Iris pigment epithelial cell (primary cell): ENCODE measurements at regions not wholly inside any gene's neighbourhood (a gene's known extent, or its start where the extent isn't known, plus 50 kb on each side); places are given as distances from the start of the nearest gene placed in this dataset.
"Not testable (repeated sequence)": the region's sequence is repeated elsewhere in the genome, so short reads cannot be mapped to it uniquely, and the experiment has no call there.

Experiments used
- DNase-seq: peaks from one replicate; pipeline ENCODE4 v3.0.0-alpha.2; 2011; ENCODE audit warnings: low read depth

GRCh38 chr3:106398891-106399600, 530.2 kb upstream of the CBLB start:
- DNase-seq: peak; percentile 42

GRCh38 chr3:106399761-106400160, 530.9 kb upstream of the CBLB start:
- no peak for DNase-seq

- DNase-seq: peak; percentile 76
Measured at GRCh38 chr3:106401666-106402490, 533.1 kb upstream of the CBLB start.

- DNase-seq: no peak
Measured at GRCh38 chr3:106403371-106404145, 534.7 kb upstream of the CBLB start.

- DNase-seq: no peak
Measured at GRCh38 chr3:106413683-106414082, 544.9 kb upstream of the CBLB start.

- no peak for DNase-seq
Measured at GRCh38 chr3:106420628-106421027, 551.8 kb upstream of the CBLB start.

GRCh38 chr3:106421426-106421825, 552.6 kb upstream of the CBLB start:
- DNase-seq: no peak

- DNase-seq: peak; percentile 60
Measured at GRCh38 chr3:106421909-106422308, 553.1 kb upstream of the CBLB start.

GRCh38 chr3:106423321-106424225, 554.8 kb upstream of the CBLB start:
- no peak for DNase-seq

- DNase-seq: peak; percentile 90
Measured at GRCh38 chr3:106425026-106425425, 556.2 kb upstream of the CBLB start.

GRCh38 chr3:106425916-106426315, 557.1 kb upstream of the CBLB start:
- DNase-seq: no peak

- DNase-seq: peak; percentile 99
Measured at GRCh38 chr3:106428565-106428994, 559.8 kb upstream of the CBLB start.

- DNase-seq: no peak
Measured at GRCh38 chr3:106431721-106432120, 562.9 kb upstream of the CBLB start.

GRCh38 chr3:106435899-106436453, 567.2 kb upstream of the CBLB start:
- no peak for DNase-seq

- no peak for DNase-seq
Measured at GRCh38 chr3:106438887-106439286, 570.1 kb upstream of the CBLB start.

- no peak for DNase-seq
Measured at GRCh38 chr3:106440672-106441071, 571.9 kb upstream of the CBLB start.

GRCh38 chr3:106446271-106446670, 577.5 kb upstream of the CBLB start:
- no peak for DNase-seq

GRCh38 chr3:106447723-106448301, 579.0 kb upstream of the CBLB start:
- DNase-seq: no peak

- DNase-seq: not testable (repeated sequence)
Measured at GRCh38 chr3:106448372-106448966, 579.7 kb upstream of the CBLB start.

GRCh38 chr3:106452096-106452495, 583.3 kb upstream of the CBLB start:
- no peak for DNase-seq
